ENCODE measurements at regions not wholly inside any gene's neighbourhood (a gene's known extent, or its start where the extent isn't known, plus 50 kb on each side); places are given as distances from the start of the nearest gene placed in this dataset.

DNA sequence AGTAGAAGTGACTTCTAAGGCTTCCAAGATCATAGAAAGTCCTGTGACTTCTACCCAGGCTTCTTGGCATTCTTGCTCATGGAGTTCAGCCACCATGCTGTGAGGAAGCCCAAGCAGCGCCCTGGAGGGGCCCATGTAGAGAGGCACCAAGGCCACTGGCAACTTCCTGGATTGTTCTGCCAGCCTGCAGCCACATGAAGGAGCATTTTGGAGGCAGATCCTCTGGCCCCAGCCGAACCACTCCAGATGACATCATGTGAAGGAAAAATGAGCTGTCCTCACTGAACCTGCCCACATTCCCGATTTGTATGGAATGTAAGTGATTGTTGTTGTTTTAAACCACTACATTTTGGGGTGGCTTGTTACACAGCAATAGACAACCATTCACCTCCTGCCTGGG lies 51.5 kb upstream of the MNX1 start:
- Mint-ChIP-seq H3K4me3 (no peak overlapping the region), H3K4me1 (no peaks in the 10 kb centered on the region), H3K9me3 (peaks cover 10 to 54% (median 22%) of the 10 kb centered on the region in 11 donors), H3K27me3 (peaks cover under 1 to 44% (median 31%) of the 10 kb centered on the region in 5 donors), H3K27ac (no peak overlapping the region), H3K36me3 (peaks cover 0 to 4% (median 0%) of the 10 kb centered on the region in 5 donors)
- H3K4me1 ChIP-seq (ENCODE audit: control insufficient read depth in 2 of 2, insufficient read depth in 2 of 2, low read length in 2 of 2), result no peaks in the 10 kb centered on the region
- ATAC-seq, result no peak
- ChIA-PET CTCF (no interaction called here), POLR2A (no interaction called here)
- no peaks in the 10 kb centered on the region for H3K27me3 ChIP-seq (ENCODE audit: control insufficient read depth in 2 of 2, insufficient read depth in 2 of 2, low read length in 2 of 2)
- no peak overlapping the region for H3K4me3 ChIP-seq (ENCODE audit: low read length)
- H3K36me3 ChIP-seq (ENCODE audit: control insufficient read depth in 2 of 3, insufficient read depth in 3 of 3, low read length in 3 of 3), result no peaks in the 10 kb centered on the region
- no peak for DNase-seq
- no peak overlapping the region for H3K27ac ChIP-seq (ENCODE audit: low read depth, low read length)
- intact Hi-C loops (cut with micrococcal nuclease), result no loop called here
- H3K9me3 ChIP-seq (ENCODE audit: control insufficient read depth in 2 of 3, low read length in 3 of 3), result peaks cover 0 to 7% (median 0%) of the 10 kb centered on the region in 3 experiments

DNA sequence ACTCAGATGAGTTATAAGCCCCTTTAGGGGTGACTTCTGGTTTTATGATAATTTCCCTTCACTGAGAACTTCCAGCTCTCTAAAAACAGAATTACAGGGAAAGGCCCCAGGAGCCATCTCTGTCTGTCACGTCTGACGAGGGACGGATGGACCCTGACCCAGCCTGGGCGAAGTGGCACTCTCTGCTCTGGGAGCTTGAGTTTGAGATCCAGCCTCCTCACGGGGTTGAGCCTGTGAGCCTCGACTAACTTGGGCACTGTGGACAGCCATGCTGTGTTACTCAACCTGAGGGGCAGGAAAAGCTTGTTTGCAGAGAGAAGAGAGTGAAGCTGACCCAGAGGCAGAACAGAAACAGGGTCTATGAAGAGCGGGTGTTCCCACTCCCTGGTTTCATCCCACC lies 54.6 kb upstream of the MNX1 start:
- Mint-ChIP-seq H3K27ac (no peak overlapping the region), H3K4me3 (no peak overlapping the region), H3K4me1 (no peaks in the 10 kb centered on the region), H3K36me3 (peaks cover 0 to 4% (median 0%) of the 10 kb centered on the region in 5 donors), H3K9me3 (peaks cover 11 to 64% (median 32%) of the 10 kb centered on the region in 11 donors), H3K27me3 (peaks cover 13 to 49% (median 30%) of the 10 kb centered on the region in 5 donors)
- Histone ChIP-seq H3K36me3 (ENCODE audit: control insufficient read depth in 2 of 3, insufficient read depth in 3 of 3, low read length in 3 of 3) (no peaks in the 10 kb centered on the region), H3K27me3 (ENCODE audit: control insufficient read depth in 2 of 2, insufficient read depth in 2 of 2, low read length in 2 of 2) (no peaks in the 10 kb centered on the region), H3K4me3 (ENCODE audit: low read length) (no peak overlapping the region), H3K9me3 (ENCODE audit: control insufficient read depth in 2 of 3, low read length in 3 of 3) (peaks cover 0 to 7% (median 0%) of the 10 kb centered on the region in 3 experiments), H3K4me1 (ENCODE audit: control insufficient read depth in 2 of 2, insufficient read depth in 2 of 2, low read length in 2 of 2) (no peaks in the 10 kb centered on the region), H3K27ac (ENCODE audit: low read depth, low read length) (no peak overlapping the region)
- no peak for DNase-seq
- CTCF ChIA-PET, result no interaction called here
- POLR2A ChIA-PET, result no interaction called here
- ATAC-seq, result no peak
- intact Hi-C loops (cut with micrococcal nuclease), result no loop called here

DNA sequence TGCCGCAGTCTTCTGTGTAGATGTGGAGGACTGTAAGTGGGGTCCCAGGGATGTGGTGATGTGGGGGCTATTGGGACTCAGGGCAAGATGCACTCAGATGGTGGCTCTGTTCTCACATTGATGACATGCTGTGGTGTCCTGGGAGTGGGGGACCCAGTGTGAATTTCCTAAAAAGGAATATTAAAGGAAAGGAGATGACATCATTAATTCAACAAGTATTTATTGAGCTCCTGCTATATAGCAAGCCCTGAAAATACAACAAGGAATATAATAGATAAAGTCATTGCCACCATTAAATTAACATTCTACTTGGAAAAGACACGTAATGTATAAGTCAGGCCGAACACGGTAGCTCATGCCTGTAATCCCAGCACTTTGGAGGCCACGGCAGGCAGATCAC lies 61.9 kb upstream of the MNX1 start:
- Histone ChIP-seq H3K27me3 (ENCODE audit: control insufficient read depth in 2 of 2, insufficient read depth in 2 of 2, low read length in 2 of 2) (no peaks in the 10 kb centered on the region), H3K27ac (ENCODE audit: low read depth, low read length) (no peak overlapping the region), H3K4me1 (ENCODE audit: control insufficient read depth in 2 of 2, insufficient read depth in 2 of 2, low read length in 2 of 2) (no peaks in the 10 kb centered on the region), H3K36me3 (ENCODE audit: control insufficient read depth in 2 of 3, insufficient read depth in 3 of 3, low read length in 3 of 3) (no peaks in the 10 kb centered on the region), H3K9me3 (ENCODE audit: control insufficient read depth in 2 of 3, low read length in 3 of 3) (peaks cover 0 to 7% (median 0%) of the 10 kb centered on the region in 3 experiments), H3K4me3 (ENCODE audit: low read length) (no peak overlapping the region)
- ChIA-PET POLR2A (no interaction called here), CTCF (no interaction called here)
- Mint-ChIP-seq H3K4me3 (no peak overlapping the region), H3K36me3 (peaks cover 0 to 7% (median 0%) of the 10 kb centered on the region in 5 donors), H3K27ac (no peak overlapping the region), H3K9me3 (peaks cover 0 to 26% (median 11%) of the 10 kb centered on the region in 11 donors), H3K4me1 (no peaks in the 10 kb centered on the region), H3K27me3 (peaks cover 28 to 63% (median 46%) of the 10 kb centered on the region in 5 donors)
- no peak for DNase-seq
- ATAC-seq, result no peak
- intact Hi-C loops (cut with micrococcal nuclease), result no loop called here

DNA sequence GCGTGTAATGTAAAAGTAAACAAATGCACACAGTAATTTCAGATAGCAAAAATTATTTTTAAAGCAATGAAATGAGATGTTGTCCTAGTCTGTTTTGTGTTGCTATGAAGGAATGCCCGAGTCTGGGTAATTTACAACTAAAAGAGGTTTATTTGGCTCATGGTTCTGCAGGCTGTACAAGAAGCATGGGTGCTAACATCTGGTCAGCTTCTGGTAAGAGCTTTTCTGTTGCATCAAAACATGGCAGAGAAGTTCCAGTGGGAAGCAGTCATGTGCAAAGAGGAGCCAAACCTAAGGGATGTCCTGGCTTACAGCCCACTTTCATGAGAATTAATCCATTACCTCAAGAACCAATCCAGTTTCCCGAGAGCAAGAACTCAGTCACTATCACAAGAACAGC lies 62.9 kb upstream of the MNX1 start:
- no peak overlapping the region for H3K27ac Mint-ChIP-seq
- ChIA-PET POLR2A (no interaction called here), CTCF (no interaction called here)
- peaks cover 32 to 70% (median 51%) of the 10 kb centered on the region in 5 donors for H3K27me3 Mint-ChIP-seq
- intact Hi-C loops (cut with micrococcal nuclease), result no loop called here
- Histone ChIP-seq H3K36me3 (ENCODE audit: control insufficient read depth in 2 of 3, insufficient read depth in 3 of 3, low read length in 3 of 3) (no peaks in the 10 kb centered on the region), H3K27me3 (ENCODE audit: control insufficient read depth in 2 of 2, insufficient read depth in 2 of 2, low read length in 2 of 2) (no peaks in the 10 kb centered on the region), H3K4me1 (ENCODE audit: control insufficient read depth in 2 of 2, insufficient read depth in 2 of 2, low read length in 2 of 2) (no peaks in the 10 kb centered on the region), H3K4me3 (ENCODE audit: low read length) (no peak overlapping the region), H3K27ac (ENCODE audit: low read depth, low read length) (no peak overlapping the region), H3K9me3 (ENCODE audit: control insufficient read depth in 2 of 3, low read length in 3 of 3) (peaks cover 0 to 7% (median 0%) of the 10 kb centered on the region in 3 experiments)
- no peaks in the 10 kb centered on the region for H3K4me1 Mint-ChIP-seq
- peaks cover 0 to 7% (median 0%) of the 10 kb centered on the region in 5 donors for H3K36me3 Mint-ChIP-seq
- H3K4me3 Mint-ChIP-seq, result no peak overlapping the region
- DNase-seq, result no peak
- ATAC-seq, result no peak
- H3K9me3 Mint-ChIP-seq, result peaks cover 0 to 24% (median 10%) of the 10 kb centered on the region in 11 donors

DNA sequence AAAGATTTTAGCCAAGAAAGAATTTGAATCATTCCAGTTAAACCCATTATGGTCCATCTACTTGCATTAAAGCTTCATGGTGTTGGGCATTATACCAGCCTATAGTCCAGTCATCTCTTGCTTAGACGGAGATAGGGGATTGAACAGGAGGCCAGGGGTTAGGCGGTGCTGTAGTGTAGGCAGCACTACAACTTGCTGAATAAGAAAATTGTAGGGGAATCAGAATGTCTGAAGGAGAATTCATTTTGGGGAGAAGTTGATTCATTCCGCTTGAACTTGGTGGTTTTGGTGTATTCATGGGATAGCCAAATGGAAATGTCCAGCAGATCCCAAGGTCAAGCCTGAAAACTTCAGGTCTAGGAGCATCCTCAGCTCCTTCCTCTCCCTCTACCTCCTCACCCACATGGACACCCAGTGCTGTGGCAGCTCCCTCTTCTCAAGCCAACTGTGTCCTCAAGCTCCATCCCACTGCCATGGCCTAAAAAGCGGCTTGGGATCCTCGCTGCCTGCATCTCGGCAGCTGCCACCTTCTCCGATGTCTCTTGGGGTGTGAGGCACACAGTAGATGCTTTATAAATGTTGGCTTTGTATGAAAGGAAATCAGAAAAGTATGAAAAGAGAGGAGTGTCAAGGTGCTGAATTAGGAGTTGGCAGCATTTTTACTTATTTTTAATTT lies 63.6 kb upstream of the MNX1 start:
- Histone ChIP-seq H3K9me3 (ENCODE audit: control insufficient read depth in 2 of 3, low read length in 3 of 3) (peaks cover 0 to 7% (median 0%) of the 10 kb centered on the region in 3 experiments), H3K27me3 (ENCODE audit: control insufficient read depth in 2 of 2, insufficient read depth in 2 of 2, low read length in 2 of 2) (no peaks in the 10 kb centered on the region), H3K27ac (ENCODE audit: low read depth, low read length) (no peak overlapping the region), H3K4me3 (ENCODE audit: low read length) (no peak overlapping the region), H3K36me3 (ENCODE audit: control insufficient read depth in 2 of 3, insufficient read depth in 3 of 3, low read length in 3 of 3) (no peaks in the 10 kb centered on the region), H3K4me1 (ENCODE audit: control insufficient read depth in 2 of 2, insufficient read depth in 2 of 2, low read length in 2 of 2) (no peaks in the 10 kb centered on the region)
- peaks cover 34 to 69% (median 55%) of the 10 kb centered on the region in 5 donors for H3K27me3 Mint-ChIP-seq
- intact Hi-C loops (cut with micrococcal nuclease), result no loop called here
- DNase-seq (no peak), ATAC-seq (no peak)
- no peak overlapping the region for H3K27ac Mint-ChIP-seq
- peaks cover 0 to 7% (median 0%) of the 10 kb centered on the region in 7 donors for H3K4me1 Mint-ChIP-seq
- ChIA-PET POLR2A (no interaction called here), CTCF (no interaction called here)
- H3K9me3 Mint-ChIP-seq, result peaks cover 0 to 24% (median 9%) of the 10 kb centered on the region in 11 donors
- H3K4me3 Mint-ChIP-seq, result no peak overlapping the region
- peaks cover 0 to 7% (median 0%) of the 10 kb centered on the region in 5 donors for H3K36me3 Mint-ChIP-seq

DNA sequence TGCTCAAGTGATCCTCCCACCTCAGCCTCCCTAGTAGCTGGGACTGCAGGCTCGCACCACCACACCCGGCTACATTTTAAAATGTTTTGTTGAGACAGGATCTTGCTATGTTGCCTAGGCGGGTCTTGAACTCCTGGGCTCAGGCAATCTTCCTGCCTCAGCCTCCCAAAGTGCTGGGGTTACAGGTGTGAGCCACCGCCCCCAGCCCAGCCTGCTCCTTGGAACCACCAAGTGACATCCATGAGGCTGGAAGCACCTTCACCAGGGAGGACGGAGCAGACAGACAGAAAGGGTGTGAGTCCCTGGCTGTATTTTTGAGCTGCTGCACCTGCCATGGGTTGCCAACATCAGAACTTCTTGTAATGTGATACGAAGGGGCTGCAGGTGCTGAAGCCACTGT lies 62.3 kb upstream of the UBE3C start:
- DNase-seq (no peak), ATAC-seq (no peak)
- Mint-ChIP-seq H3K4me1 (peaks cover 0 to 7% (median 0%) of the 10 kb centered on the region in 7 donors), H3K36me3 (peaks cover 0 to 4% (median 0%) of the 10 kb centered on the region in 5 donors), H3K27me3 (peaks cover 39 to 76% (median 58%) of the 10 kb centered on the region in 5 donors), H3K9me3 (peaks cover 0 to 14% (median 3%) of the 10 kb centered on the region in 11 donors), H3K27ac (no peak overlapping the region), H3K4me3 (no peak overlapping the region)
- Histone ChIP-seq H3K4me3 (ENCODE audit: low read length) (no peak overlapping the region), H3K9me3 (ENCODE audit: control insufficient read depth in 2 of 3, low read length in 3 of 3) (peaks cover 0 to 5% (median 0%) of the 10 kb centered on the region in 3 experiments), H3K36me3 (ENCODE audit: control insufficient read depth in 2 of 3, insufficient read depth in 3 of 3, low read length in 3 of 3) (no peaks in the 10 kb centered on the region), H3K4me1 (ENCODE audit: control insufficient read depth in 2 of 2, insufficient read depth in 2 of 2, low read length in 2 of 2) (no peaks in the 10 kb centered on the region), H3K27me3 (ENCODE audit: control insufficient read depth in 2 of 2, insufficient read depth in 2 of 2, low read length in 2 of 2) (no peaks in the 10 kb centered on the region), H3K27ac (ENCODE audit: low read depth, low read length) (no peak overlapping the region)
- intact Hi-C loops (cut with micrococcal nuclease), result no loop called here
- ChIA-PET CTCF (no interaction called here), POLR2A (no interaction called here)

DNA sequence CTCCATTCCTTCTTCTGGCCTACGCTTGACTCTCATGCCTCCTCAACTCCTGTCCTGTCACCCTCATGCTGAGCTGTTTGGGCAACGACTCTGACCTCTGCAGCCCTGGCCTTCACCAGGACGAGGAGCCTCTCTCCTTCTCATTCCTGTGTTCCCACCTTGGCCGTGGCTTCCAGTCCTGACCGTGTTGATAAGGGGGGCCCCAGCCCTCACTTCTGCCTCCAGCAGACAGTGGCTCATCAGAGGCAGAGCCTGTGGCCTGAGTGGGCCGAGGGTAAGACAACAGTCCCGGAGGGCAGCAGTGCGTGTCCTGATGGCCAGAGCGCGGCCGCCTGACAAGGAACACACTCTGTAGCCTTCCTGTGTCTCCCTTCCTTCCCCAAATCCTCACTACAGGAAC lies 61.7 kb upstream of the UBE3C start:
- no peaks in the 10 kb centered on the region for H3K4me1 ChIP-seq (ENCODE audit: control insufficient read depth in 2 of 2, insufficient read depth in 2 of 2, low read length in 2 of 2)
- peaks cover 35 to 76% (median 58%) of the 10 kb centered on the region in 5 donors for H3K27me3 Mint-ChIP-seq
- H3K9me3 Mint-ChIP-seq, result peaks cover 0 to 13% (median 3%) of the 10 kb centered on the region in 11 donors
- no peak overlapping the region for H3K27ac ChIP-seq (ENCODE audit: low read depth, low read length)
- no peak overlapping the region for H3K4me3 Mint-ChIP-seq
- CTCF ChIA-PET, result no interaction called here
- no peaks in the 10 kb centered on the region for H3K36me3 Mint-ChIP-seq
- no peaks in the 10 kb centered on the region for H3K36me3 ChIP-seq (ENCODE audit: control insufficient read depth in 2 of 3, insufficient read depth in 3 of 3, low read length in 3 of 3)
- H3K4me3 ChIP-seq (ENCODE audit: low read length), result no peak overlapping the region
- POLR2A ChIA-PET, result no interaction called here
- no peaks in the 10 kb centered on the region for H3K27me3 ChIP-seq (ENCODE audit: control insufficient read depth in 2 of 2, insufficient read depth in 2 of 2, low read length in 2 of 2)
- DNase-seq, result no peak
- no peaks in the 10 kb centered on the region for H3K9me3 ChIP-seq (ENCODE audit: control insufficient read depth in 2 of 3, low read length in 3 of 3)
- H3K4me1 Mint-ChIP-seq, result peaks cover 0 to 7% (median 0%) of the 10 kb centered on the region in 7 donors
- ATAC-seq, result no peak
- intact Hi-C loops (cut with micrococcal nuclease), result no loop called here
- H3K27ac Mint-ChIP-seq, result no peak overlapping the region

All from naive thymus-derived CD4-positive, alpha-beta T cell (primary cell).